ENCODE measurements at regions not wholly inside any gene's neighbourhood (a gene's known extent, or its start where the extent isn't known, plus 50 kb on each side); places are given as distances from the start of the nearest gene placed in this dataset.

DNA sequence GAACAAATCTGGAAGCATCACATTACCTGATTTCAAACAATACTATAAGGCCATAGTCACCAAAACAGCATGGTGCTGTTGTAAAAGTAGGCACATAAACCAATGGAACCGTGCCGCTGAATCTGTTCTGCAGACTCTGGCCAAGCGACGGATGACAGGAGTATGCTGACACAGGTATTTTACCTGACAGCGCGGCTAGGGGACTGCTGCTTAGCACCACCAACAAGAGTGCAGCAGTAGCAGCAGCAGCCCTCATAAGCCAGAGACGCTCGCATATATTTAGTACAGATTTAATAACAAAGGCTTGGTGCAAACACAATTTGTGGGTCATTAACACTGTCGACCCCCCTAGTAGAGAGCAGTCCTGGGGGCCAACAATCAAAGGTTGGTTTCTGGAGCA is 677.6 kb upstream of the LMO3 start:
- TF ChIP-seq, protein P1, sequence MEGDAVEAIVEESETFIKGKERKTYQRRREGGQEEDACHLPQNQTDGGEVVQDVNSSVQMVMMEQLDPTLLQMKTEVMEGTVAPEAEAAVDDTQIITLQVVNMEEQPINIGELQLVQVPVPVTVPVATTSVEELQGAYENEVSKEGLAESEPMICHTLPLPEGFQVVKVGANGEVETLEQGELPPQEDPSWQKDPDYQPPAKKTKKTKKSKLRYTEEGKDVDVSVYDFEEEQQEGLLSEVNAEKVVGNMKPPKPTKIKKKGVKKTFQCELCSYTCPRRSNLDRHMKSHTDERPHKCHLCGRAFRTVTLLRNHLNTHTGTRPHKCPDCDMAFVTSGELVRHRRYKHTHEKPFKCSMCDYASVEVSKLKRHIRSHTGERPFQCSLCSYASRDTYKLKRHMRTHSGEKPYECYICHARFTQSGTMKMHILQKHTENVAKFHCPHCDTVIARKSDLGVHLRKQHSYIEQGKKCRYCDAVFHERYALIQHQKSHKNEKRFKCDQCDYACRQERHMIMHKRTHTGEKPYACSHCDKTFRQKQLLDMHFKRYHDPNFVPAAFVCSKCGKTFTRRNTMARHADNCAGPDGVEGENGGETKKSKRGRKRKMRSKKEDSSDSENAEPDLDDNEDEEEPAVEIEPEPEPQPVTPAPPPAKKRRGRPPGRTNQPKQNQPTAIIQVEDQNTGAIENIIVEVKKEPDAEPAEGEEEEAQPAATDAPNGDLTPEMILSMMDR (IDR thresholded peaks at IDR 0.05): no peak
- TF ChIP-seq POLR2A (IDR thresholded peaks at IDR 0.05): no peak

Data from uterus (tissue), 2 donors.